Hepatocyte (in vitro differentiated cells): ENCODE measurements at regions not wholly inside any gene's neighbourhood (a gene's known extent, or its start where the extent isn't known, plus 50 kb on each side); places are given as distances from the start of the nearest gene placed in this dataset.

Experiments used
- DNase-seq: peaks from one replicate; pipeline ENCODE4 v3.0.0-alpha.2; 2016; ENCODE audit warnings: low spot score
- H2AFZ ChIP-seq: fragments of 200-600 bp; sonication (generic); 2 replicates; pipeline ENCODE4 v1.6.0; 2016; ENCODE audit warnings: antibody characterized with exemption, mild to moderate bottlenecking
- H3K27ac ChIP-seq: fragments of 200-600 bp; sonication (generic); 2 replicates; pipeline ENCODE4 v1.5.1; 2016; ENCODE audit warnings: mild to moderate bottlenecking
- H3K27me3 ChIP-seq: fragments of 200-600 bp; sonication (generic); 2 replicates; pipeline ENCODE4 v1.6.1; 2016
- H3K36me3 ChIP-seq: fragments of 200-600 bp; sonication (generic); replicated peaks from 2 replicates; pipeline ENCODE4 v1.5.1; 2016; ENCODE audit warnings: low read depth; ENCODE audit not compliant: insufficient read depth
- H3K4me1 ChIP-seq: fragments of 200-600 bp; sonication (generic); 2 replicates; pipeline ENCODE4 v1.5.1; 2016; ENCODE audit warnings: mild to moderate bottlenecking, moderate library complexity; ENCODE audit not compliant: insufficient read depth
- H3K4me2 ChIP-seq: fragments of 200-600 bp; sonication (generic); 2 replicates; pipeline ENCODE4 v1.6.0; 2016
- H3K4me3 ChIP-seq: fragments of 200-600 bp; sonication (generic); 2 replicates; pipeline ENCODE4 v1.5.1; 2016; ENCODE audit warnings: mild to moderate bottlenecking
- H3K79me2 ChIP-seq: fragments of 200-600 bp; sonication (generic); 2 replicates; pipeline ENCODE4 v1.6.0; 2017; ENCODE audit warnings: mild to moderate bottlenecking
- H3K9me2 ChIP-seq: fragments of 200-600 bp; sonication (generic); replicated peaks from 2 replicates; pipeline ENCODE4 v1.6.0; 2017; ENCODE audit warnings: mild to moderate bottlenecking; ENCODE audit not compliant: insufficient read depth
- H3K9me3 ChIP-seq: fragments of 200-600 bp; sonication (generic); 2 replicates; pipeline ENCODE4 v1.5.1; 2016; ENCODE audit warnings: low read depth, mild to moderate bottlenecking
- H4K20me1 ChIP-seq: fragments of 200-600 bp; sonication (generic); 2 replicates; pipeline ENCODE4 v1.6.0; 2016; ENCODE audit warnings: mild to moderate bottlenecking; ENCODE audit not compliant: insufficient read depth, poor library complexity, severe bottlenecking
- CTCF ChIP-seq: fragments of 200-600 bp; sonication (generic); IDR thresholded peaks from 2 replicates; pipeline ENCODE4 v1.5.1; 2016; ENCODE audit warnings: antibody characterized with exemption, mild to moderate bottlenecking; ENCODE audit not compliant: poor library complexity
- EZH2 ChIP-seq: fragments of 200-600 bp; sonication (generic); IDR thresholded peaks from 2 replicates; pipeline ENCODE4 v1.6.1; 2016; ENCODE audit warnings: antibody characterized with exemption, mild to moderate bottlenecking, borderline replicate concordance
- EZH2phosphoT487 ChIP-seq: fragments of 200-600 bp; sonication (generic); IDR thresholded peaks from one replicate; pipeline ENCODE4 v1.6.1; 2018; ENCODE audit warnings: antibody characterized with exemption, mild to moderate bottlenecking, low read depth, moderate library complexity; ENCODE audit not compliant: unreplicated experiment, severe bottlenecking
- WGBS: methylation state at CpG from one replicate; pipeline ENCODE4 v1.1.6; 2016; ENCODE audit warnings: low lambda C conversion rate; ENCODE audit errors: missing lambda C conversion rate; 5-methylcytosine and 5-hydroxymethylcytosine counted together

- H3K36me3 ChIP-seq = no peaks in the 10 kb centered on the region
- H2AFZ ChIP-seq = no peak overlapping the region
- no peaks in the 10 kb centered on the region for H3K79me2 ChIP-seq
- WGBS = 96% methylated on average over 2 of the region's 2 CpGs
- H3K9me3 ChIP-seq = no peaks in the 10 kb centered on the region
- H3K9me2 ChIP-seq = no peaks in the 10 kb centered on the region
- H4K20me1 ChIP-seq = no peaks in the 10 kb centered on the region
- no peak for DNase-seq
- H3K27me3 ChIP-seq = no peaks in the 10 kb centered on the region
- H3K27ac ChIP-seq = peak overlapping the region; percentile 57
- no peak overlapping the region for H3K4me3 ChIP-seq
- no peak for TF ChIP-seq CTCF
- TF ChIP-seq EZH2phosphoT487 = no peak
- TF ChIP-seq EZH2 = no peak
- H3K4me2 ChIP-seq = no peak overlapping the region
- peaks cover 31% of the 10 kb centered on the region for H3K4me1 ChIP-seq
Measured at GRCh38 chr11:94675239-94675638, 92.9 kb upstream of the AMOTL1 start.

GRCh38 chr11:94675813-94676212, 92.3 kb upstream of the AMOTL1 start:
- no peaks in the 10 kb centered on the region for H4K20me1 ChIP-seq
- H3K36me3 ChIP-seq = no peaks in the 10 kb centered on the region
- no peak overlapping the region for H3K4me3 ChIP-seq
- H3K4me2 ChIP-seq = no peak overlapping the region
- H3K79me2 ChIP-seq = no peaks in the 10 kb centered on the region
- no peak for DNase-seq
- no peaks in the 10 kb centered on the region for H3K27me3 ChIP-seq
- no peaks in the 10 kb centered on the region for H3K9me3 ChIP-seq
- no peak overlapping the region for H2AFZ ChIP-seq
- peak overlapping the region; percentile 57 for H3K27ac ChIP-seq
- no peaks in the 10 kb centered on the region for H3K9me2 ChIP-seq
- H3K4me1 ChIP-seq = peaks cover 31% of the 10 kb centered on the region
- TF ChIP-seq EZH2 = no peak
- no peak for TF ChIP-seq CTCF
- no peak for TF ChIP-seq EZH2phosphoT487

- Histone ChIP-seq H3K4me3 (no peak overlapping the region), H3K79me2 (no peaks in the 10 kb centered on the region), H3K9me2 (no peaks in the 10 kb centered on the region), H3K27me3 (no peaks in the 10 kb centered on the region), H3K4me2 (no peak overlapping the region), H3K36me3 (no peaks in the 10 kb centered on the region), H3K27ac (peak overlapping the region; percentile 84), H4K20me1 (no peaks in the 10 kb centered on the region), H3K9me3 (no peaks in the 10 kb centered on the region), H2AFZ (no peak overlapping the region), H3K4me1 (peaks cover 31% of the 10 kb centered on the region)
- 55% methylated on average over 4 of the region's 4 CpGs for WGBS
- no peak for TF ChIP-seq EZH2phosphoT487
- no peak for TF ChIP-seq CTCF
- no peak for TF ChIP-seq EZH2
- peak; percentile 42 for DNase-seq
Measured at GRCh38 chr11:94676814-94677213, 91.3 kb upstream of the AMOTL1 start.

- peak overlapping the region; percentile 14 for H3K4me2 ChIP-seq
- H3K9me2 ChIP-seq = no peaks in the 10 kb centered on the region
- no peak overlapping the region for H2AFZ ChIP-seq
- WGBS = 50% methylated on average over 4 of the region's 4 CpGs
- H3K36me3 ChIP-seq = no peaks in the 10 kb centered on the region
- TF ChIP-seq EZH2 = no peak
- no peak for TF ChIP-seq EZH2phosphoT487
- H3K27ac ChIP-seq = peak overlapping the region; percentile 84
- H3K9me3 ChIP-seq = no peaks in the 10 kb centered on the region
- H3K4me1 ChIP-seq = peaks cover 31% of the 10 kb centered on the region
- DNase-seq = no peak
- H3K27me3 ChIP-seq = no peaks in the 10 kb centered on the region
- H4K20me1 ChIP-seq = no peaks in the 10 kb centered on the region
- no peaks in the 10 kb centered on the region for H3K79me2 ChIP-seq
- no peak overlapping the region for H3K4me3 ChIP-seq
Measured at GRCh38 chr11:94678236-94678635, 89.9 kb upstream of the AMOTL1 start.
